Fibroblast of skin of back (primary cell): ENCODE measurements at regions not wholly inside any gene's neighbourhood (a gene's known extent, or its start where the extent isn't known, plus 50 kb on each side); places are given as distances from the start of the nearest gene placed in this dataset.
"Not testable (repeated sequence)": the region's sequence is repeated elsewhere in the genome, so short reads cannot be mapped to it uniquely, and the experiment has no call there.

Source experiments
- DNase-seq: peaks from one replicate; pipeline ENCODE4 v3.0.0-alpha.2; 2013

DNA sequence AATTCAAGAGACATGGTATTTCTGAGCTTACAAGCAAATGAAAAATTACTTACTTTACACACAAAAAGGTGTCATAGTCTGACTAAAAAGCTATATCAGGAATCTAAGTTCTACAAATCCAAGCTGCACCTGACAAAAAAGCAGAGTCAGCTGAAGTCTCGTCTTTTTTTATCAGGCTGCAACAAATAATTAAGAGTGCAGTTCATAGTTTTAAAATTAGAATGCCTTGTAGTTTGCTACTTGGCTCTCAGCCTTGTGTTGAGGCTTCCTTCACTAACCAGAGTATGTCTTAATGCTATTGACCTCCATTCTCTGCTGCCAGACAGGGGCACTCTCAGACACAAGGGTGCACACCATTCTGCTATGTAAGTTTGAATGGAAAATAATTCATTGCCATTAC lies 940.7 kb downstream of the PCDH7 start:
- DNase-seq = no peak

DNA sequence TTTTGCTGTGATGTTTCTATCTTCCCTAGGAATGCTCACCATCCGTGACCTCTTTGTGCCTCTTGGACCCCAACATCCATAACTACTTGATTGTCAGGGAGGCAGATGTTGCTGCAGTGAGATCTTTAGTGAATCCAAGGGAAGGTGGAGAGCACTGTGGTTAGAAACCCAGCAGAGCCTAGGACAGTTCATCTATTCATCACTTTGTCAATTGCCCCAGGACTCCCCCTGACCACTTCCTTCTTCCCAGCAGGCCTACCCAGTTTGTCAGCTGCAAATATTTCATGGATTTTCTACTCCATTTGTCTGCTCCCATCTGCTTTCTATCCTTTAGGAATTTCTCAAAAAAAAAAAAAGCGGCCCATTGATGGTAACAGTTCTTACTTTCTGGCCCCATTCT lies 942.8 kb downstream of the PCDH7 start:
- no peak for DNase-seq

DNA sequence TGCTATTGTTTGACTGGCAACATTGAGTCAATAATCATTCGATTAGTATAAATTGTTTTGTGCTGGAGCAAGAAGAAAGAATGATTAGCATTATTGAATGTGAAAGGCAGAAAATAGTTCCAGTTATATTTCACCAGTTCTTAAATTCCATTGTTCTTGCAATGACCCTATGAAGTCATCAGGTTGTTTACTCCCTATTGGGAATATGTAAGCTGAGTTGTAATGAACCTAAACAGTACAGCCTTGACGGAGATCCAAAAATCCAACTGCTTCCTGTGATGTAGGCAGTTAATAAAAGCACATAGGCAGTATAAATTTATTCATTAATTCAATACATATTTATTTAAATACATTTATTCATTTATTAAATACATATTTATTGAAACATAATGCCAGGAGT lies 947.5 kb downstream of the PCDH7 start:
- DNase-seq = no peak

DNA sequence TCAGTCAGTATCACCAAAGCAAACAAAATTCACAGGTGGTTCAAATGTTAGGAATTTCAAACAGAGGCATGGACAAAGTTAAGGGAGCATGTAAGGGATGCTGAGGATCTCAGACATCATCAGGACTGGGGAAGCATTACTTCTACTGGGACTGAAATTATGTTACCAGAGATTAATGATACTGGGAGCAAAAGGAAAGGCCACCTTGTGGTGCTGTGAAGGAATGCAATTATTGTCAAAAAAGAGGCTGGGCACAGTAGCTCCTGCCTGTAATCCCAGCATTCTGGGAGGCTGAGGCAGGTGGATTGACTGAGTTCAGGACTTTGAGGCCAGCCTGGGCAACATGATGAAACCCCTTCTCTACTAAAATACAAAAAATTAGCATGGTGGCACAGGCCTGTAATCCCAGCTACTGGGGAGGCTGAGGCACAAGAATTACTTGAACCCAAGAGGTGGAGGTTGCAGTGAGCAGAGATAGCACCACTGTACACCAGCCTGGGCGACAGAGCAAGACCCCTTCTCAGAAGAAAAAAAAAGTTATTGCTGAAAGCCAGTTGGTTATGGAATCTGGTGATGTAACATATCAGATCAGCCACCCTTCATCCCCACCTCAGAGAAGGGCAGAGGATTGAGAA lies 954.3 kb downstream of the PCDH7 start:
- DNase-seq = no peak

DNA sequence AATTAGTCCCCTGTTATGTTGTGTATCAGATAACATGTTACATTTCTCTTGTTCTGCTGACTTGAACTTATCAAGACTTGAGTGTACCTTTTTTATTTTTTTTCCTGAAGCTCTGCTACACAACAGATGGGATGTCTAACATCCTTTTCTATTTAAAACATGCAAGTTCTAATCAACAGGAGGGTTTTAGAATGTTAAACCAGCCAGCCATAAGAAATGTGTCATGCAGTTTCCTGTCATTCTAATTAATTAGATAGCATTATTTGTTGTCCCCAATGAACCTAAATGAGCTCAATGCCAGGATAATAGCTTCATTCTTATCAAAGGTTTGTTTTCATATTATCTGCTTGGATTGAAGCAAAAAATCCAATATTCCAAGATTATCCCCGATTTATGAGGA lies 958.2 kb downstream of the PCDH7 start:
- DNase-seq = no peak

DNA sequence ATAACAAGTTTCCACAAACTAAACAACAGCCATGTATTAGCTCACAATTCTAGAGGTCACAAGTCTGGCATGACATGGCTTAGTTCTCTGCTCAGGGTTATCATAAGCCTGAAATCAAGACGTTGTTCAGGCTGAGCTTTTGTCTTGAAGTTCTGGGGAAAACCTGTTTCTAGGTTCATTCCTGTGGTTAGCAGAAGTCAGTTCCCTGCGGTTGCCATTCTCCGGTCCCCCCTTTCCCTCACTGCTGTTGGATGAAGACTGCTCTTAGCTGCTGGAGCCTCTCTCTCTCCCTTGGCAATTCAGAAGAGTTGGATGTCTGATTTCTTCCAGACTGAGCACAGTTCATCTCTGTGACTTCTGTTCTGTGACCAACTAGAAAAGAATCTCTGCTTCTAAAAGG lies 962.6 kb downstream of the PCDH7 start:
- DNase-seq = no peak

DNA sequence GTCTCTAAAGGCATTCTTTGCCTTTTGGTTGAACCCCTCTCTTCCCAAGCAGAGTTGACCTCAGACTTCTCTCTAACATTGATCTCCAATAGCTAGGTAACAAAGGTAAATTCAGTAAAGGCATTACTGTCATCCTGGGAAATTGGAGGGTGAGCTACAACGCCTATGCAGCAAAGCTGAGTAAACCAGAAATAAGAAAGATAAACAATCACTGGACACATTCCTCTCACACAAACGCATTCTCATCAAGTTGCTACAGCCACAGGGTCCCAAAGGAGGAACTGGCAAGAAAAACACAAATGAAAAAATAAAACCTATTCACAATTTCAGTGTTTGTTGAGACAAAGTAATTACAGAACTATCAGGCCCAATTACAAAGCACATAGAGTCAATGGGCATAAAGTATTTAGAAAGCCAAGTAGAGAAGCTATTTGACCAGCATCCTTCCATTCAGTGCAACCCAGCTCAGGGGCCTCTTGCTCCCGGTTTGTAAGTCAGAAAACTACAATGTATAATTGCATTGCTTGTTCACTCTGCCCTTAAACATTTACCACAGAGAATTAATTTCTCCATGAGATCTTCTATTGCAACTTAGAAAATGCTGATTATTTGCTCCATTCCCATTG lies 967.7 kb downstream of the PCDH7 start:
- no peak for DNase-seq

DNA sequence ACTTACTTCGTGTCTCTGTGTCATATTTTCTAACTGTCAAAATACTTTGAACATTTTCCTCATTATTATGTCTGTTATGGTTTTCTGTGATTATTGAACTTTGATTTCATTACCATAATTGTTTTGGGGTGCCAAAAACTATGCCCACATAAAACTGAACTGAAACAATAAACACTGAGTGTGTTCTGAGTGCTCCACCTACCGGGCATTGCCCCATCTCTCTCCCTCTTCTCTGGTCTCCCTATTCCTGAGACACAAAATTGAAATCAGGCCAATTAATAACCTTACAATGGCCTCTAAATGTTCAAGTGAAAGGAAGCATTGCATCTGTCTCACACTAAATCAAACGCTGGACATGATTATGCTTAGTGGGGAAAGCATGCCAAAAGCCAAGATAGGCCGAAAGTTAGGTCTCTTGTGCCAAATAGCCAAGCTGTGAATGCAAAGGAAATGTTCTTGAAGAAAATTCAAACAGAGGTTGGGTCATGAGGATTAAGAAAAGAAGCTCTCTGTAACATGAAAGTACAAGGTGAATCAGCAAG lies 972.3 kb downstream of the PCDH7 start:
- no peak for DNase-seq

DNA sequence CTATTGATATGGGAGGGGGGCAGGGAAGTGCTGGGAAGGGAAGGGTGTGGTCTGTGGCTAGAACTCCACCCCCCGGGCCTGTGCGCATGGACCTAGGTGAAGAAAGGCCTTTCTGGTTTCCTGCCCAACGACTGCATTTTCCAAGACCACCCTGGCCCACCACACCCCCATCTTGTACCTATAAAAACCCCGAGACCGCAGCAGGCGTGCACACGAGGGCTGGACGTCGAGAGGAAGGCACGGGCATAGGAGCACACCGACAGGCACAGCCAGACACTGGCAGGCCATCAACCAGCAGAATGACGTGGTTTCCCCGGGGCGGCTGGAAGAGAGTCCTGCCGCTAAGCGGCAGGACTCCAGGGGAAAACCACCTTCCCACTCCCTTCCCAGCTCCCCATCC lies 981.1 kb downstream of the PCDH7 start:
- DNase-seq = no peak

DNA sequence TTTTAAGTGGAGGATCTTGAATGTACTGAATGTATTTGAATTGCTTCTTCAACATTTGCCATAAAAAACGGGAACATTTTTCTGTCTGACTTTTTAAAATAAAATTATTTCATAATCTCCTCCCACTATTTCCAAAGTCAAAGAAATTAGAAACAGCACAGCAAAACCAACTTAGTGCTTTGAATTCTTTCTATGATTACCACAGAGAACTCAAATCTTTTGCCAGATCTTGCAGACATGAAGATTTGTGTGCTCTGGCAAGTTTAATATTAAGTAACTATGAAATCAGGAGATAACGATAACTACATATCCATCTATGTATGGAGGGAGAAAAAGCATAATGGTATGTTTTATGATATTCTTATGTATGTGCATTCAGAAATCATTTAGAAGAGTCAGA lies 982.2 kb downstream of the PCDH7 start:
- no peak for DNase-seq

DNA sequence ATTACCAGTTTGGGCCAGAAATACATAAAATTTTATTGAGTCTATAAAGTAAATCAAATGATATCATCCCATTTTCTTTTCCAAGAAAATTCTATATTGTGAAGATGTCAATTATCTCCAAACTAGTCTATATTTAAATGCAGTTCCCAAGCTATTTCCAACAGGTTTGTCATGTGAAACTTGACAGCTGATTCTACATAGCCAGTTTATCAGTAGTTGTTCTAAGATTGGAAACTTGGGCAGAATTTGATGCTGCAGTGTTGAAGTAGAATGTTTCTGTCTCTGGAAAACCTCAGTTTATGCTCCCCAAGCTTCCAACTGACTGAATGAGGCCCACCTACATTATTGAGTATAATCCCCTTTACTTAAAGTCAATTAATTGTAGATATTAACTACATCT lies 994.1 kb downstream of the PCDH7 start:
- DNase-seq = no peak

DNA sequence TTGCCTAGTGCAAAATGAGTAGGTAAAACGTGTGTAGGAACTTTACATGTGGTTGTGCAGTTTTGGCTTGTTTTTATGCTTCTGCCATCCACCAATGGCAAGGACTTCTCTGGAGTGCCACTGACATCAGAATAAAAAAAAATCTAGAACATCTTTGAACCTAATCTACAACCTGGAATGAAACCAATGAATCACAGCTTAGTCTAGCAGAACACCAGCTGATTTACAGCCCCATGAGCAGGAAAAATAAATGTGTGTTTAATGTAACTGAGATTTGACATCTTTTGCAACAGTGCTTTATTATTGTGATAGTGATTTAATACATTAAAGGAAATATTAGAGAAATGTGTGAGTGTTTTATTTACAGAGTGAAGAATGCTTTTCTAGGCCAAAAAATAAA lies 995.1 kb downstream of the PCDH7 start:
- DNase-seq = no peak

DNA sequence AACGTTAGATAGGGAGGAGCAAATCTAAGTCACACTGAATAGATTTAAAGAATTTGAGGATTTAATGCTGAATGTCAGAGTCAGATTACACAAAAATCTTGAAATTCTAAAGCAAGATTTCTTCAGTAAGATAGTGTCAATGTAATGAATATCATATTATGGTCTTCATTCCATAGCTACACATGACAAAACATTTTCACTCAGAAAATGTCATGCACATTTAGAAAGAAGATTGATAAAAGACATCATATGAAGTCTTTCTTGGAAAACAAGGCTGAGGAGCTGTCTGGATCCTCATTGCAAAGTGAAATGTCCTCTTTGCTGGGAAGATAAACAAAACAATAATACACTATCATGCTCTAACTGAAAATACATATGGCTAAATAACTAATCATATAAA lies 1006.9 kb downstream of the PCDH7 start:
- no peak for DNase-seq

DNA sequence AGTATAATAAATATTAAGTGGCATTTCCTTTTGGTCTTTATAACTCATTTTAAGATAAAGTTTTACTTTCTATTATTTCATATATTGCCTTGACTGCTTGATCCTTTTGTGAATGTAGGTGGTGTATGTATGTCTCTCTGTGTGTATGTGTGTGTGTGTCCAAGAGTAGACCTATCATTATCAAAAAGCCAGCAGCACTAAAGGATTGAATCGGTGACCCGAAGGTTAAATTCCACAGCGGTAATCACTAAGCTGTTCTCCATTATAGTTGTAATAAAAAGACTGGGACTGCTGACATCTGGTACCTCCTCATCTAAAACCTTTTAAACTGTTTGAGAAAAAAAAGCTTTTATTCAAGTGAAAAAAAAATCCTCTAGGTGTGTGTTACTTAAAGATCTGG lies 1014.8 kb downstream of the PCDH7 start:
- DNase-seq = no peak

DNA sequence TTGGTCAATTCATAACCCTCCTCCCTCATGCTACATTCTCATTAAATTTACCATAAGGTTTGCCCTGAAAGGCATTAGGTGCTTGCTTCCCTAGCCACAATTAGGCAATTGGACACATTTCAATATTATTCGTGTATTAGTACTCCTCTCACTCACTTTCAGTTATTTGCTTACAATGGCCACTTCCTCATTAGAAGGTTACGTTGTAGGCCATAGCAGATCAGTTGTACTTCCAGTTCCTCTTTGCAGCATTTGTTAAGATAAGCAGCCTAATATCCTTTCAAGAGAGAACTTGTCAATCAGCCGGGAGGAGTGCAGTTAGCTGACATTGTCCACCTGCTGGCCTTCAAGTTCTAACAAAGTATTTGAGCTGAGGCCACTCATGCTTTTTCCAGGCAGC lies 1017.2 kb downstream of the PCDH7 start:
- DNase-seq = no peak

DNA sequence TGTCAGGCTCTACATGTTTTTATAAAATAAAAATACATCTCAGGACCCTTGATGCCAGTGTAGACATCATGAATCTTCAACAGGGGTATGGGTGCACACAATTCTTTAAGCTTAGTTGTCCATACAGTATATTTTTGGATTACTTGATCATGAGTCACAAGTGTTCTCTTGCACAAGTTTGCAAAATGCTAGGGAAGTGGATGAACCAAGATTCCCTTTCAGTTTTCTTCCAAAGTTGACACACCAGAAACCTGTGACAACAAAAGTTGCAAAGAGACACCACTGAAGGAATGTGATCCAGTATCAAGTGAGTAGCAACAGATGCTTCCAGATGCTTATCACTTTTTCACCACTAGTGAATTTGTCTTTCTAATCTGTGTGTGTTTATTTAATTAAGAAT lies 1021.2 kb downstream of the PCDH7 start:
- no peak for DNase-seq

DNA sequence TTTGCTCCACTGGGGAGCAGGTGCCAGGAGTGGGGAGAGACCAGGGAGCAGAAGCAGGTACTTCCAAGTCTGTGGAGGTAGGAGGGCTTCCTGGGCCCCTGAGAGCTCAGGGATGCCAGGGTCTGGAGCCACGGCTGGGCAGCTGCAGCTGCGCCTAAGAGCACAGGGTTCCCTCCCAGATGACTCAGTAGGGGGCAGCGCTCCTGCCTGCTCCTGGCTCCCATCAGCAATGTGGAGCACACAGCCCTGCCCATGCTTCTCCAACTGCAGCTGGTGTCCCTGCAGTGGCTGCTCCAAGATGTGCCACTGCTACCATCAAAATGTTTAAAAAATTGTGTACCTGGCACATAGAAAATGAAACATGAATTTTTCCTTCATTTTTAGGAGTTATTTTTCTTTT lies 1028.2 kb downstream of the PCDH7 start:
- no peak for DNase-seq

DNA sequence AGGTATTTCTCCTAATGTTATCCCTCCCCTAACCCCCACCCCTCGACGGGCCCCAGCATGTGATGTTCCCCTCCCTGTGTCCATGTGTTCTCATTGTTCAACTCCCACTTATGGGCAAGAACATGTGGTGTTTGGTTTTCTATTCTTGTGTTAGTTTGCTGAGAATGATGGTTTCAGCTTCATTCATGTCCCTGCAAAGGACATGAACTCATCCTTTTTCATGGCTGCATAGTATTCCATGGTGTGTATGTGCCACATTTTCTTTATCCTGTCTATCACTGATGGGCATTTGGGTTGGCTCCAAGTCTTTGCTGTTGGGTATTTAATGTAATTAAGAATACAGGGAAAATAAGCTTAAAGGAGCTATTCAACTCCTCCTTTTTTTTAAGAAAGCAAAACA lies 1030.4 kb downstream of the PCDH7 start:
- DNase-seq = not testable (repeated sequence)

DNA sequence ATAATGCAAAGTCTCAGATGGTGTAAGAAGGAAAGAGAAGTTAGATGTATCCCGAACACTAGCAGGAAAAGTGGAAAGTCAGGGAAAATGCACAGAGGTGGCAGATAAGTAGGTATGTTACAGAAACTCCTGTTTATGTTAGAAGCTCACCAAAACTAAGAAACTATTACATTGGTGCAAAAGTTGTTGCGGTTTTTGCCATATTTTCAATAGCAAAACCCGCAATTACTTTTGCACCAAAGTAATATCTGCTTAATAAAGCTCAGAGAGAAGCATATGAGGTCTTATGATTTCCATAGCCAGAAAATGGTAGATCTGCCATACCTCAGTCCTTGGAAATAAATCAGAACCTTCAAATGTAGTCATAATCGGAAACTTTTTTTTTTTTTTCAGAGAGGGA lies 1035.6 kb downstream of the PCDH7 start:
- DNase-seq = no peak

DNA sequence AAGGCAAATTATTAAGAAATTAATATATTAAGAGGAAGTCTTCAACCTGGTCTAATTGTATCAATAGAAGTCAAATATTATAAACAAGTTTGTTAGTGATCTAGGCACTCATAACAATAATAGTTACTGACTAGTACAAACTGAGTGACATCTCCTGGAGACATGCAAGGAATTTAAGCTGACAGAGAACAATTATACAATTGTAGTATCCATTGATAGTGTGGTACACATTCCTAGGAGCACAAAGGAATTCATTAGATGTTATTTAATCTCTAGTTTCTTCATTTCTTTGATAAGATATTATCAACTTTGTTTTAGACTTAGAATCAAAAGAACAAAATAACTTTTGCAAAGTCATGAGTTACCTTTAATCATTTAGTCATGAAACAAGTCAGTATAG lies 1048.6 kb downstream of the PCDH7 start:
- no peak for DNase-seq

DNA sequence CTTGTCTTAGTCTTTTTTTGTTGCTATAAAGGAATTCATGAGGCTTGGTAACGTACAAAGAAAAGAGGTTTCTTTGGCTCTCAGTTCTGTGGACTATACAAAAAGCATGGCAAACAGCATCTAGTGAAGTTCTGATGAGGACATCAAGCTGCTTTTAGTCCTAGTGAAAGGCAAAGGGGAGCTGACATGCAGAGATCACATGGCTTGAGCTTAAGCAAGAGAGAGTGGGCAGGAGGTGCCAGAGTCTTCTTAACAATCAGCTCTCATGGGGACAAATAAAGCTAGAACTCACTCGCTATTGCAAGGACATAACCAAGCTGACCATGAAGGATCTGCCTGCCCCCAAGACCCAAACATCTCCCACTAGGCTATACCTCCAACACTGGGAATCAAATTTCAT lies 1063.1 kb downstream of the PCDH7 start:
- no peak for DNase-seq

DNA sequence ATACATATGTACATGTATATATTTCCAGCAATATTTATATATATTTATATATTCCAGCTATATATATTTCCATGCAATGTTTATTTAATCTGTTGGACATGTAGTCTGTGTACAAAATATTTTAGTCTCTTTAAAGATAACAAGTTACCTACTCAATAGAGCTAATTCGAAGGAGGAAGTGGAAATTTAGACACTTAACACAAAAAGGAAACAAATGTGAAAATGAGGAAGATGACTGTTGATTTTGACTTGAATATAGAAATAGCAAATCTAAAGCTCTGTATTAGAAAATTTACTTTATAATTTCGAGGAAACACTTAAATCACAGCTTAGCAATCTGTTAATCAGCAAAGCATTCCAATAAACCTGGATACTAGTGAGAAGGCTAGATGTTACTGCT lies 1064.4 kb downstream of the PCDH7 start:
- no peak for DNase-seq

DNA sequence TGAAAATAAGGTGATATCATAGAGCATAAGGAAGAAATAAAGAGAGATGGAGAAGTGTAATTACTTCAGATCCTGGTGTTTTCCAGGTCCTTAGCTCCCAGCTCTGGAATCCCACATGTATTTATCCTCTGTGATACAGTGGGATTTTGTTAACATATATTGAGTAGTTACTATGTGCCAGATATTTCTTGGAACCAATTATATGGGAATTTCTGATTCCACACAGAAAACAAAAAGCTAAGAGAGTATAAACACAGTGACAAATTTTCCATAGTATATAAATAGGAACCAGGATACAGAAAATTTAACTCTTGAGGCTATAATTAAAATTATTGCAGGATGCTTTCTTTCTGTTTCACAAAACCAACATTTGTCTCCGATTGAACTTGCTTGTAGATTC lies 1067.5 kb downstream of the PCDH7 start:
- no peak for DNase-seq

DNA sequence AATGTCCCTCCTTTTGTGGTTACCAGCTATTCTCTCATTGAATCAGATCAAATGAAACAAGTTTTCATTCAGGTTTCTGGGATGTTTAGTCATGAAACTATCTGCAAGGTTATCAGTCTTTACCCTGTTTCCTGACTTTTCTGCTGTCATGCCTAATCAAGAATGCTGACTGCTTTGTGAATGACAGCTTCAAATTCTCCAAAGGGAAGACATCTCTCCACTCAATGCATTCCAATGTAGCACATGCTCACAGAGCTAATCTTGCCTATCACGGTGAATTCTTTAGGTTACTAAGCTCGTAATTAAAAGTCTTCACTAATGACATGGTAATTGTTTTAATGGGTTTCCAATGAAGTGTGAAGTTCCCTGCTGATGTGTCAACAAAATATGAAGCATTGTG lies 1068.5 kb downstream of the PCDH7 start:
- no peak for DNase-seq

DNA sequence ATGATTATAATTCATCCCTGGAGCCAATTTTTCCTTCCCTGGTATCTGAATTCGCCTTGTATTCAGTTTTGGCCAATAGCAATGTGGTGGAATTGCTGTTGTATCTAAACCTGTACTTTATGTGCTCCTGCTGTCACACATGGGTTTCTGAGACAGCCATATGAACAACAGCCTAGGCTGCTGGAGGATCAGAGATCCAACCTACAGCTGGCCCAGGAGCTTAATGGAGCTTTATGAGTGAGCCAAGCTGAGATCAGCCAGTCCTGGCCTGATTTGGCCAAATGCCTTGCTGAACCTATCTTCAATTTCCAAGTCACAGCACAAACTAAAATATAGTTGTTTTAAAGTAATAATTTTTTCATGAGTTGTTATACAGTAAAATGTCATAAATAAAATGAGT lies 1071.5 kb downstream of the PCDH7 start:
- DNase-seq = no peak
